ENCODE measurements at regions not wholly inside any gene's neighbourhood (a gene's known extent, or its start where the extent isn't known, plus 50 kb on each side); places are given as distances from the start of the nearest gene placed in this dataset.
A peak's percentile ranks its signal among the peaks of the same experiment; 100 is the strongest.

- no peak for DNase-seq
- H3K27ac ChIP-seq (ENCODE audit: low read depth, low read length): no peak overlapping the region
- no peak overlapping the region for H3K9ac ChIP-seq (ENCODE audit: low read length)
- H3K36me3 ChIP-seq (ENCODE audit: control insufficient read depth, insufficient read depth, low read length): no peaks in the 10 kb centered on the region
- no peak overlapping the region for H2BK5ac ChIP-seq (ENCODE audit: low read length)
- no peak overlapping the region for H3K4me3 ChIP-seq (ENCODE audit: low read length)
- no peak overlapping the region for H2AK5ac ChIP-seq (ENCODE audit: low read length)
- H3K79me2 ChIP-seq (ENCODE audit: control insufficient read depth, insufficient read depth, low read length): no peaks in the 10 kb centered on the region
- no peak overlapping the region for H4K5ac ChIP-seq (ENCODE audit: low read length)
- no CpG with 5 or more reads among the region's 4 CpGs for WGBS (ENCODE audit: extremely low coverage, insufficient coverage, low lambda C conversion rate)
- H3K23ac ChIP-seq (ENCODE audit: low read length): no peak overlapping the region
- no peak overlapping the region for H3K4ac ChIP-seq (ENCODE audit: low read depth, low read length)
- H3K79me1 ChIP-seq (ENCODE audit: low read length): no peaks in the 10 kb centered on the region
- H3K4me2 ChIP-seq (ENCODE audit: low read length): no peak overlapping the region
- H3K18ac ChIP-seq (ENCODE audit: low read length): no peak overlapping the region
- H3K27me3 ChIP-seq (ENCODE audit: insufficient read depth, low read length, poor library complexity): no peaks in the 10 kb centered on the region
- H4K8ac ChIP-seq (ENCODE audit: low read depth, low read length): no peak overlapping the region
- no peak overlapping the region for H2BK15ac ChIP-seq (replicated peaks; ENCODE audit: low read depth)
- no peak overlapping the region for H3K56ac ChIP-seq (ENCODE audit: low read length)
- H2BK120ac ChIP-seq (ENCODE audit: low read depth, low read length): no peak overlapping the region
- no peaks in the 10 kb centered on the region for H3K4me1 ChIP-seq (ENCODE audit: control insufficient read depth, low read depth, low read length)
Measured at GRCh38 chr6:154583546-154584188, 73.2 kb upstream of the CNKSR3 start.

GRCh38 chr6:154590756-154591155, 80.3 kb upstream of the CNKSR3 start:
- Histone ChIP-seq H3K36me3 (ENCODE audit: control insufficient read depth, insufficient read depth, low read length) (no peaks in the 10 kb centered on the region), H2AK5ac (ENCODE audit: low read length) (no peak overlapping the region), H3K23ac (ENCODE audit: low read length) (no peak overlapping the region), H3K9ac (ENCODE audit: low read length) (no peak overlapping the region), H3K4ac (ENCODE audit: low read depth, low read length) (no peak overlapping the region), H3K4me3 (ENCODE audit: low read length) (no peak overlapping the region), H3K56ac (ENCODE audit: low read length) (no peak overlapping the region), H2BK15ac (replicated peaks; ENCODE audit: low read depth) (no peak overlapping the region), H4K5ac (ENCODE audit: low read length) (no peak overlapping the region), H3K79me2 (ENCODE audit: control insufficient read depth, insufficient read depth, low read length) (no peaks in the 10 kb centered on the region), H3K4me1 (ENCODE audit: control insufficient read depth, low read depth, low read length) (peaks cover 2% of the 10 kb centered on the region), H4K8ac (ENCODE audit: low read depth, low read length) (no peak overlapping the region), H3K4me2 (ENCODE audit: low read length) (no peak overlapping the region), H3K18ac (ENCODE audit: low read length) (no peak overlapping the region), H2BK120ac (ENCODE audit: low read depth, low read length) (no peak overlapping the region), H2BK5ac (ENCODE audit: low read length) (no peak overlapping the region), H3K27me3 (ENCODE audit: insufficient read depth, low read length, poor library complexity) (no peaks in the 10 kb centered on the region), H3K27ac (ENCODE audit: low read depth, low read length) (no peak overlapping the region), H3K79me1 (ENCODE audit: low read length) (no peaks in the 10 kb centered on the region)
- no peak for DNase-seq
- no CpG with 5 or more reads among the region's 4 CpGs for WGBS (ENCODE audit: extremely low coverage, insufficient coverage, low lambda C conversion rate)

DNA sequence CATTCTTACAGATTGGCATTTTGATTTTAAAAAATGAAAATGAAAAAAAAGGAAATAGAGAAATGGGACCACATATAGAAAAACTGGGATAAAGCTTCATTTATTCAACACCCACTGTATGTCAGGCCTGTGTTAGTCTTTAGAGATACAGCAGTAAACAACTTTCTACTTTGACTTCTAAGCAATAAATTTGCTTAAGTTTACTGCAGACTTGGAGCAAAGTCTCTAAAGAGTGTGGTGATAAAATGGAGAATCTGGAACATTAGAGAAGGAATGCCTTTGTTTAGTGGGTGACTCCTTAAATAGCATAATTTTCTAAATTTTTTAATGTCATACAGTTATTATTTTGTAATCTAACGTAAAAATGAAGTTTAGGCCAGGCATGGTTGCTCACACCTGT, 80.7 kb upstream of the CNKSR3 start:
- Histone ChIP-seq H3K4ac (ENCODE audit: low read depth, low read length) (no peak overlapping the region), H3K27ac (ENCODE audit: low read depth, low read length) (no peak overlapping the region), H3K79me1 (ENCODE audit: low read length) (no peaks in the 10 kb centered on the region), H2BK15ac (replicated peaks; ENCODE audit: low read depth) (no peak overlapping the region), H3K36me3 (ENCODE audit: control insufficient read depth, insufficient read depth, low read length) (no peaks in the 10 kb centered on the region), H3K4me2 (ENCODE audit: low read length) (no peak overlapping the region), H4K8ac (ENCODE audit: low read depth, low read length) (no peak overlapping the region), H2AK5ac (ENCODE audit: low read length) (no peak overlapping the region), H2BK5ac (ENCODE audit: low read length) (no peak overlapping the region), H3K23ac (ENCODE audit: low read length) (no peak overlapping the region), H3K4me3 (ENCODE audit: low read length) (no peak overlapping the region), H3K4me1 (ENCODE audit: control insufficient read depth, low read depth, low read length) (peaks cover 2% of the 10 kb centered on the region), H3K56ac (ENCODE audit: low read length) (no peak overlapping the region), H3K79me2 (ENCODE audit: control insufficient read depth, insufficient read depth, low read length) (no peaks in the 10 kb centered on the region), H4K5ac (ENCODE audit: low read length) (no peak overlapping the region), H3K18ac (ENCODE audit: low read length) (no peak overlapping the region), H3K9ac (ENCODE audit: low read length) (no peak overlapping the region), H2BK120ac (ENCODE audit: low read depth, low read length) (no peak overlapping the region), H3K27me3 (ENCODE audit: insufficient read depth, low read length, poor library complexity) (no peaks in the 10 kb centered on the region)
- no CpG with 5 or more reads among the region's 1 CpG for WGBS (ENCODE audit: extremely low coverage, insufficient coverage, low lambda C conversion rate)
- DNase-seq: no peak

GRCh38 chr6:154592199-154592860, 81.8 kb upstream of the CNKSR3 start:
- H2BK5ac ChIP-seq (ENCODE audit: low read length): no peak overlapping the region
- no peak overlapping the region for H3K4me2 ChIP-seq (ENCODE audit: low read length)

GRCh38 chr6:154593122-154593521, 82.6 kb upstream of the CNKSR3 start:
- Histone ChIP-seq H2BK15ac (replicated peaks; ENCODE audit: low read depth) (no peak overlapping the region), H3K4me2 (ENCODE audit: low read length) (no peak overlapping the region), H3K79me2 (ENCODE audit: control insufficient read depth, insufficient read depth, low read length) (no peaks in the 10 kb centered on the region), H3K27me3 (ENCODE audit: insufficient read depth, low read length, poor library complexity) (no peaks in the 10 kb centered on the region), H2BK5ac (ENCODE audit: low read length) (no peak overlapping the region), H3K79me1 (ENCODE audit: low read length) (no peaks in the 10 kb centered on the region), H3K23ac (ENCODE audit: low read length) (no peak overlapping the region), H3K18ac (ENCODE audit: low read length) (no peak overlapping the region), H4K8ac (ENCODE audit: low read depth, low read length) (no peak overlapping the region), H2BK120ac (ENCODE audit: low read depth, low read length) (no peak overlapping the region), H3K9ac (ENCODE audit: low read length) (no peak overlapping the region), H3K4ac (ENCODE audit: low read depth, low read length) (no peak overlapping the region), H2AK5ac (ENCODE audit: low read length) (no peak overlapping the region), H3K4me1 (ENCODE audit: control insufficient read depth, low read depth, low read length) (peaks cover 2% of the 10 kb centered on the region), H3K27ac (ENCODE audit: low read depth, low read length) (no peak overlapping the region), H3K36me3 (ENCODE audit: control insufficient read depth, insufficient read depth, low read length) (no peaks in the 10 kb centered on the region), H3K56ac (ENCODE audit: low read length) (no peak overlapping the region), H3K4me3 (ENCODE audit: low read length) (no peak overlapping the region), H4K5ac (ENCODE audit: low read length) (no peak overlapping the region)
- DNase-seq: peak; percentile 49
- no CpG with 5 or more reads among the region's 7 CpGs for WGBS (ENCODE audit: extremely low coverage, insufficient coverage, low lambda C conversion rate)

More at GRCh38 chr6:154592199-154592860, 81.8 kb upstream of the CNKSR3 start:
- no peaks in the 10 kb centered on the region for H3K79me1 ChIP-seq (ENCODE audit: low read length)
- H3K27me3 ChIP-seq (ENCODE audit: insufficient read depth, low read length, poor library complexity): no peaks in the 10 kb centered on the region
- no peak overlapping the region for H2BK15ac ChIP-seq (replicated peaks; ENCODE audit: low read depth)
- H3K79me2 ChIP-seq (ENCODE audit: control insufficient read depth, insufficient read depth, low read length): no peaks in the 10 kb centered on the region
- no peak overlapping the region for H3K4ac ChIP-seq (ENCODE audit: low read depth, low read length)
- no peak overlapping the region for H3K18ac ChIP-seq (ENCODE audit: low read length)
- H4K5ac ChIP-seq (ENCODE audit: low read length): no peak overlapping the region
- no peak overlapping the region for H2BK120ac ChIP-seq (ENCODE audit: low read depth, low read length)
- no peak overlapping the region for H3K9ac ChIP-seq (ENCODE audit: low read length)
- H3K23ac ChIP-seq (ENCODE audit: low read length): no peak overlapping the region
- H2AK5ac ChIP-seq (ENCODE audit: low read length): no peak overlapping the region
- no CpG with 5 or more reads among the region's 10 CpGs for WGBS (ENCODE audit: extremely low coverage, insufficient coverage, low lambda C conversion rate)
- no peak overlapping the region for H4K8ac ChIP-seq (ENCODE audit: low read depth, low read length)
- peaks cover 2% of the 10 kb centered on the region for H3K4me1 ChIP-seq (ENCODE audit: control insufficient read depth, low read depth, low read length)
- DNase-seq: no peak
- H3K56ac ChIP-seq (ENCODE audit: low read length): no peak overlapping the region
- no peaks in the 10 kb centered on the region for H3K36me3 ChIP-seq (ENCODE audit: control insufficient read depth, insufficient read depth, low read length)
- H3K4me3 ChIP-seq (ENCODE audit: low read length): no peak overlapping the region
- no peak overlapping the region for H3K27ac ChIP-seq (ENCODE audit: low read depth, low read length)

All from mesendoderm (in vitro differentiated cells).